GM18909 (cell line): ENCODE measurements at regions not wholly inside any gene's neighbourhood (a gene's known extent, or its start where the extent isn't known, plus 50 kb on each side); places are given as distances from the start of the nearest gene placed in this dataset.
"Not testable (repeated sequence)": the region's sequence is repeated elsewhere in the genome, so short reads cannot be mapped to it uniquely, and the experiment has no call there.

Experiments used
- ATAC-seq: cut with Tn5 transposase; IDR thresholded peaks from one replicate; pipeline ENCODE4 v1.9.1; 2021; ENCODE audit warnings: mild to moderate bottlenecking; ENCODE audit not compliant: unreplicated experiment, poor library complexity

DNA sequence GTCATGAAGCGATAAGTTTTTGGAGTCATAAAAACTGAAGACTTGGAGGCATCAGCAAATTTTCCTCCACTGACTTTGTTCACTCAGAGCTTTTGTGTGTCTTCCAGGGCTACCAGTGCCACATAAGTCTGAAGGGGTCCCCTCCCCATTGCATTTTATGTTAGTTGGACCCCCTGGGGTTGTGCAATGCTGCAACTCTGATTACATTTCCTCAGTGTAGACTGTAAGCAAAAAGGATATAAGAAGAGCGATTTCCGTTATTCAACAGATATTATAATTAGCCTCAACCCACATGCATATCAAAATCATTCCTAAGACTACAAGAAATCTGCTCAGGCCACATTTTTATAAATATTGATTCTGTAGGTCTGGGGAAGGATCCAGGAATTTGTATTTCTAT, 324.0 kb downstream of the TDRD3 start:
- no peak for ATAC-seq

GRCh38 chr13:60720590-60720989, 323.6 kb downstream of the TDRD3 start:
- ATAC-seq: no peak

DNA sequence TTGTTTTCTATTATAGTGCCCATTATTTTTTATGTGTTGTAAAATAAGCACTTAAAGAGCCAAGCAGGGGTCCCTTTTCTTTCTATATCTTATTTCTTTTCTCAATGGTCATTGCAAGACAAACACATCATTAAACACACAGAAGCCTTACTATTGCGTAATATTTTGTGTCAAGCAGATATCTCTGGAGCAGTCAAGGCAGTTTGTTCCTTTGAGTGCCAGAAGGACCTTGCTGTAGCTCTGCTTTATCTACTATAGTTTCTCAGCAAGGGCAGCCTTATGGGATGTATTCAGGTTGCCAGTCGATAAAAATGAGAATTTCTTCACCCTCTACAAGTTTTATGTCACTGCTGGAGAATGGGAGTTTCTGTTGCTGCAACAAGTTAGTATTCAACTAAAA, 319.3 kb downstream of the TDRD3 start:
- no peak for ATAC-seq

- ATAC-seq: no peak
These were observed 310.9 kb downstream of the TDRD3 start for GRCh38 chr13:60707878-60708277.

- ATAC-seq: no peak
These were observed 304.9 kb downstream of the TDRD3 start for GRCh38 chr13:60701895-60702294.

GRCh38 chr13:60700994-60701393, 304.0 kb downstream of the TDRD3 start:
- no peak for ATAC-seq

- ATAC-seq: no peak
These were observed 302.6 kb downstream of the TDRD3 start for GRCh38 chr13:60699636-60700035.

DNA sequence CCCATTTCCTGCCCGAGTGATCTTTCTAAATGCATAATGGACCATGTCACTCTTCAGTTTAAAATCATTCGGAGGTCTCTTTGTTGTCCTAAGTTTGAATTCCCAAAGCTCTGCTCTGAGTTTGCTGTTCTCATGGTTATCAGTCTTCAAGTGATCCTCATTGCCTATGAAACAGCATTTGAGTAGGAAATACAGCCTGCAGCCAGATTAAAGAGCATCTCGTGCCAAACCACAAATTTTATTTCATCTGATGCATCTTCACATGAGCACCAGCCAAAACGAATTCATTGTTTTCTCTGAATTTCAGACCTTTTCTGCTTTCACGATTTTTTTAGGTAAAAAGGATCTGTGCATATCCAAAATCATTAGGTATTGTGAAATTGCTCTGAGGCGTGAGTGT, 299.6 kb downstream of the TDRD3 start:
- ATAC-seq: no peak

DNA sequence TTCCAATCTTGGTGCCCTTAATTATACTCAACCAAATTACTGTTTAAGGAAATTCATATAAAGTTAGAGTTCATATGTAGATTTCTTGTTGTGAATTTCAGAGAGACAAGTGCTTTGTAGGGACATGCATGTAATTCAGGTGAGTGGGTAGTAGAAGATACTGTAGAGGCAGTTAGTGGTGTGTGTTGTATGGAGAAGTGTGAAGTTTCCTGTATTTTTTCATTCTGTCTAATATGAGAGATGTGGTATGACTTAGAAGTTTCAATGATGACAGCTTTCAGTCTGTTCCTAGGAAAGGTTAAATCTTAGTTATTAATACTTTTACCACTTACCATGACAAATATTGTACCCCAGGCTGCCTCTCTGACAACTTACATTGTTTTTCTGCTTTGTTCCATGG, 294.2 kb downstream of the TDRD3 start:
- ATAC-seq: no peak

GRCh38 chr13:60690604-60691003, 293.6 kb downstream of the TDRD3 start:
- no peak for ATAC-seq

DNA sequence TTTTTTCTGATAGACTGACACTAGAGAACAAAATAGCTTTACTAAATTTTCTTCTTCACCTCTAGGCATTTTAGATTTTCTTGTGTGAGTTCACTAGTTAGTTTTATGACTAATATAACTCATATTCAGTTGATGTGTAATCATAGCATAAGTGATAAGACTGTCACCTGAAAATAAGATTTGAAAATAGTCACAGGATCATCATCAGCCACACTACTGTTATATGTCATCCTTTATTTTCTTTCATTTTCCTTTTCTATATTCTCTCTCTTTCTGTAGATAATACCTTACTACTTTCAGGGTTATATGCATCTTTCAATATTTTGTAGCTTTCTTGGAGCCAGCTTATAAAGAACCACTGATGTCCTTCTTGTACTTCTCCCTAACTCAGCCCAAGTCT, 292.6 kb downstream of the TDRD3 start:
- ATAC-seq: no peak

- ATAC-seq: no peak
These were observed 292.1 kb downstream of the TDRD3 start for GRCh38 chr13:60689076-60689475.

GRCh38 chr13:60679928-60680694, 283.1 kb downstream of the TDRD3 start:
- ATAC-seq: no peak

DNA sequence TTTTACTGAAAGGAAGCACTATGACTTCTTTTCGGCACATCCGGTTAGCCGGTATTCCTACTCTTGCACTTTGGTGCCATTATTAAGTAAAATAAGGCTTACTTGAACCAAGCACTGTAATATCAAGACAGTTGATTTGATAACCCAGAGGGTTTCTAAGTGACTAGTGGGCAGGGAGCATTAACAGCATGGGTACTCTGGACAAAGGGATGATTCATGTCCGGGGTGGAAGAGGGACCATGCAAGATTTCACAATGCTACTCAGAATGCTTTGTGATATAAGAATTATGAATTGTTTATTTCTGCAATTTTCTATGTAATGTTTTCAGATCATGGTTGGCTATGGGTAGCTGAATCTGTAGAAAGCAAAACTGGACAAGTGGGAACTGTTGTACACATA, 282.1 kb downstream of the TDRD3 start:
- ATAC-seq: no peak

- ATAC-seq: no peak
These were observed 274.4 kb downstream of the TDRD3 start for GRCh38 chr13:60671386-60671785.

DNA sequence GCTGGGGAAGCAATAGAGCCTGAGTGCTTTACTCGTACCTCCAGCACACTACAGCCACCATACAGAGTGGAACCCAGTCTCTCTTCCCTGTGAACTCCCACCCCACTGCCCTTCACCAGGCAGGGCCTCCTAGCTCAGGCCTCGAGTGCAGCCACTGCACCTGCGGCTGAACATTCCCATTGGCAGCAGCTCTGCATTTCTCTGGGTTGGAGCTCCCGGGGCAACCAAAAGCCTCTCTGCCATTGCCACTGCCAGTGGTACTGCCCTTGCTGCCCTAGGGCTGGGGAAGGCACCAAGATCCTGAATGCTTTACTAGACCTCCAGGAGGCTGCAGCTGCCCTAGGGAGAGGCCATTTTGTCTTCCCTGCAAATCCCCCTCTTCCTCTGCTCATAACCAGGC, 266.8 kb downstream of the TDRD3 start:
- no peak for ATAC-seq

- no peak for ATAC-seq
These were observed 265.6 kb downstream of the TDRD3 start for GRCh38 chr13:60662595-60662994.

- no peak for ATAC-seq
These were observed 264.5 kb downstream of the TDRD3 start for GRCh38 chr13:60661521-60661920.

GRCh38 chr13:60657586-60657985, 260.6 kb downstream of the TDRD3 start:
- not testable (repeated sequence) for ATAC-seq

DNA sequence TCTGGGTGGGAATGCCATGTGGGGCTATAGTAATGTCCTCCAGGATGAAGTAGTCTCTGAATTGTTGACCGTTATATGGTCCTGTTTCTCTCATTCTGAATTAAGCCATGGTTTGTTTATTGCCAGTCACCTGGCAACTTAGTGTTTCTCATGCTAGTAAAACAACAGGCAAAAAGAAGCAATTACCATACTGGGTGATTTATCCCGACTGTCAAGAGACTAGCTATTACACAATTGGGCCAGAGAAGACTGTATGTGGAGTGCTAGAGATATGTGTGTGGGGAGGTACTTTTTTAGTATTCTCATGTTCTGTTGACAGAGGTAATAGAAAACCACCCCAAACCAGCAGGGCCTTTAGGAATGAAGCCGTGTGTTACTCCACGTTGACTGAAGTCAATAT, 258.2 kb downstream of the TDRD3 start:
- ATAC-seq: no peak

GRCh38 chr13:60654415-60654814, 257.4 kb downstream of the TDRD3 start:
- ATAC-seq: no peak

DNA sequence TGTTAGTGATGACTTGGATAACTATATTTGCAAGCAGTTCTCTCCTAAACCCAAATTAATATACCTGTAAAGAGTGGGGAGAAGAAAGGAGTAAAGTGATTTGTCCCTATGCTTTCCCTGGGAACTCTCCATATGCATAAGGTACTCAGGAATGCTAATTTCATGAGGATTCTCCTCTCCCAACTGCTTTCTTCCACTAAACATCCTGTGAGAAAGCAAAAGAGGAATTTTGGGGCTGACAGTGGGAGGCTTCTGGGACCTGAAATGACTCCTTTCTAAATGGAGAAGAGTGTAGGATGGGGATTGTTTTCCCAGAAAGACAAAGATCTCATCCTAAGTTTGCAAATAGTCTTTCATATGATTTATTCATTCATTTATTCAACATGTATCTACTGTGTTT, 250.5 kb downstream of the TDRD3 start:
- ATAC-seq: no peak

DNA sequence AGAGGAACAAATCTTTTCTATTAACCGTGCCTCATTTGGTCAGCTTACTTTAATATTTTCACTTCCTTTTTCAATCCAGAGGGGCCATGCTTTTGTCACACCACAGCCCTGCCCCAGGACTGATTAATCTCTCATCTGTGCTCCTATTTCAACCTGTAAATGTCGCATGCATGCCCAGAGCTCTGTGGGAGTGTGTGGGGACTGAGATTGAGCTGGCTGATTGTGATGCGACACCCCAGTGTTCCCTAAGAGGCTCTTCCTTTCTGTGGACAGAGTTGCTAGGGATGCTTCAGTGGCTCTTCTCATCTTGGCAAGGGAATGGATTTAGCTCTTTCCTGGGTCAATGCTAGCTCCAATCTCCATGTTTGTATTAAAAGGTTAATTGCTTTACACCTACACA, 249.6 kb downstream of the TDRD3 start:
- no peak for ATAC-seq
